HG03196 (cell line): ENCODE measurements at regions not wholly inside any gene's neighbourhood (a gene's known extent, or its start where the extent isn't known, plus 50 kb on each side); places are given as distances from the start of the nearest gene placed in this dataset.

ENCODE experiments used
- ATAC-seq: cut with Tn5 transposase; IDR thresholded peaks from one replicate; pipeline ENCODE4 v1.9.1; 2021; ENCODE audit not compliant: unreplicated experiment

GRCh38 chrY:17235769-17236168, 644.3 kb downstream of the CDY2B start:
- ATAC-seq, result no peak

DNA sequence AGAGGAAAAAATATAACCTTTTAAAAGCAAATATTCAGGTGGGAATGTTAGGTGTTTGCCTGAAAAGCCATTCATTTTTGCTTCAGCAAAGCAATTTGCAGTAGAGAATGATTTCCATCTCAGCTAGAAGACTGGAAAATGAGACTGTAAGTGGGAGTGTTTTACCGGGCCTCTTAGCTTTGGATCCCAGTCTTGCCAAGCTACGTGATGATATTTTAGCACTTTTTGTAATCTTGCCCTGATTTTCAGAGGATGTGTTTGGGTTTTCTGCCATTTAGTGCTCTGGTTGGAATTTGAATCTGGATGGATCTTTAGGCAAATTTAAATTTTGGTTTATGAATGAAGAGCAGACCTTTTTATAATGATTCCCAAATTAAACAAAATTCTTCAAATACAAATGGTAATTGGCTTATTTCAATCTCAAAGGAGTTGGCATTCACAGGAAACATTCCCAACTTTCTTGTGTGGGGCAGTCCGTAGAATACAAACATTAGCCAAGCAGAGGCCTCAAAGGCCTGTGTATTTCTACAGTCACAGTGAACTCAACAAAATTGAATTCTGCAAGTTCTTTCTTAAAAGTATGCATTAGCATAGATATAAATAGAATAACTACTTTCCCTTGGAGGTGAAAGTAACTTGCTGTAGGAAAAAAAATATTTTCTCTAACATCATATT, 646.4 kb downstream of the CDY2B start:
- ATAC-seq, result no peak

GRCh38 chrY:17231994-17232393, 648.0 kb downstream of the CDY2B start:
- ATAC-seq, result no peak

- ATAC-seq, result no peak
These were observed 656.5 kb downstream of the CDY2B start for GRCh38 chrY:17223502-17223901.

DNA sequence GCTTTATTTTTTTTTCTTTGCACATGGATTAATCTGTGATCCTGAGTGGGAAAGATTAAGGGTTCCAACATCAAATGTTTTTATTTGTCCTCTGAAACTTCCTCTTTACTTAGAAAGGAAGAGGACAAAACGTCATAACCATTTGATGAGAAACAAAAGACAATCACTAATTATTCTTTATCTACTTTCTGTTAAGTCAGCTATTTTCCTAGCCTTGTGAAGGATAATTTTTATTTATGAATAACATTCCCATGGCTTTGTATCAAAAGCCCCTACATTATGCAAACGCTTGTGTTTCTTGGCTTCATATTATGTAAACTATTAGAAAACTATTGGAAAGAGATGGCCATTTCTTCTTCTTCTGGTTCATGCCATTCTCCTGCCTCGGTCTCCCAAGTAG, 677.6 kb downstream of the CDY2B start:
- ATAC-seq, result no peak

- ATAC-seq, result no peak
These were observed 695.7 kb downstream of the CDY2B start for GRCh38 chrY:17184299-17184698.

DNA sequence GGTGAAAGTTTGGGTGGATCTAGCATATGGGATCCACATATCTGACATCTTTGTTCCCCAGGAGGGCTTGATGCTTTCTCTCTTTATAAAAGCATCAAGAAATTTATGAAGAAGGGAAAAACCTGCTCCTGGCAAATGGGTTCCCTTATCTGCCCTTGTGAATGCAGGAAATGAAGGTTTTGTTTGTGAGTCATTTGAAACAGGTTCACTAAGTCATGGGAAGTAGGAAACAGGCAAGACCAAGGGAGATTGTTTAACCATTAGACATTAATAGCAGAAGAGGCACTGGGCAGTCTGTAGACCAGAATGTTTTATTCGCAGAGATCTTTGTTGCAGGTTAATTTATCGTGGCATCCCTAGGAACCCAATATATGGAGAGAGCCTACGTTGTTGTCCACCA, 713.1 kb downstream of the CDY2B start:
- no peak for ATAC-seq

DNA sequence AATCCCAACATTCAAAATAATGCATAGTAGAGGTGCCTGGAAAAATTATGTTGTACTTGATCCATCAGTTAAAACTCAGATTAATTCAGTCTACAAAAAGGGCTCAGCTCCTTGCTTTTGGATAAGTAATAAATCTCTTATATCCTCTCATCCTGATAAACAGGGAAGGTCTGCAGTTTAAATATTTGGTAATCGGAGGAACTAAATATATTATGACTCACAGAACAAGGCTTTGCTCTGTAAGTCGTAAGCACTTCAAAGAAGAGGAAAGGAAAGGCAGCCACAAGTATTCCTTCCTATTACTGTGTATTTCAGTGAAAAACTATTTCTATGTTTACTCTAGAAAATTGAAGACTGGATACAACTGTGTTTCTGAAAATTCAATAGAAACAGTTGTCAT, 757.9 kb downstream of the CDY2B start:
- no peak for ATAC-seq

GRCh38 chrY:17085303-17085702, 794.7 kb downstream of the CDY2B start:
- no peak for ATAC-seq

DNA sequence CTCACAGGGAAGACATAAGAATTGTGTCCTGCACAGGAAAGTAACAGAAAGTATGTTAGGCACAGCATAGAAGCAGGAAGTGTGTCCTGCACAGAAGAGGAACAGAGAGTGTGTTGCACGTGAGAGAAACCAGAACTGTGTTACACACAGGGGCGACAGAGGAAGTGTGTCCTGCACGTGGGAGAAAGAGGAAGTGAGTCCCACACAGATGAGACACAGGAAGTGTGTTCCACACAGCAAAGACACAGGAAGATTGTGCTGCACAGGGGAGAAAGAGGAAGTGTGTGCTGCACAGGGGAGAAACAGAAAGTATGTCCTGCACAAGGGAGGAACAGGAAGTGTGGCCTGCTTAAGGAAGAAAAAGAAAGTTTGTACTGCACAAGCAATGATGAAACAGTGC, 800.1 kb downstream of the CDY2B start:
- ATAC-seq, result no peak

GRCh38 chrY:17067307-17067706, 812.7 kb downstream of the CDY2B start:
- ATAC-seq, result no peak

- ATAC-seq, result no peak
These were observed 827.0 kb downstream of the CDY2B start for GRCh38 chrY:17053041-17053440.

DNA sequence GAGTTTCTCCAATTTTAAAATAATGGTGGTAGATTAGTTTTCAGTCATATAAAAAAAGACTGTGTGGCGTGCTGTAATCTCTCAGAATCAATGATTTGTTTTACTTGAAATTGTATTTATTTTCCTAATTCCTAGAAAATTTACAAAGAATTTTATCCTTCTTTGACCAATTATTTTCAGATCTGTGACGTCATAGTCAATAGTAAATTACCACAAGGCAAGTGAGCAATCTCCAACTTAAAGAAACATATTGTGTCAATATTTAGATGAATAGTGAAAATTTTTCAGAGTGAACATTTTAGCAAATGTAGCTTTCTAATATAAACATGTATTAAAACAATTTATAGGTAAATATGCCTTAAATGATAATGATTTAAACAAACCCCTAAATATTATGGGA, 829.6 kb downstream of the CDY2B start:
- no peak for ATAC-seq

- ATAC-seq, result no peak
These were observed 834.9 kb downstream of the CDY2B start for GRCh38 chrY:17045124-17045523.

DNA sequence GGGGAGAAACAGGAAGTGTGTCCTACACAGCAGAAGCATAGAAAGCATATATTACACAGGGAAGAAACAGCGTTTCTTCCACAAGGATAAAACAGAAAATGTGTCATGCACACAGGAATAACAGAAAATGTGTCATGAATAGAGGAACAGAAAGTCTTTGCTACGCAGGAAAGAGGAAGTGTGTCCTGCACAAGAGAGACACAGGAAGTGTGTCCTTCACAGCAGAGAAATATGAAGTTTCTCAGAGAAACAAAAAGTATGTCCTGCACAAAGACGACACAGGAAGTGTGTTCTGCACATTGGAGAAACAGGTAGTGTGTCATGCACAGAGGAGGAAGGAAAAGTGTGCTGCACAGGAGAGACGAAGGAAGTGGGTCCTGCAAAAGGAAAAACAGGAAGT, 835.3 kb downstream of the CDY2B start:
- ATAC-seq, result no peak

DNA sequence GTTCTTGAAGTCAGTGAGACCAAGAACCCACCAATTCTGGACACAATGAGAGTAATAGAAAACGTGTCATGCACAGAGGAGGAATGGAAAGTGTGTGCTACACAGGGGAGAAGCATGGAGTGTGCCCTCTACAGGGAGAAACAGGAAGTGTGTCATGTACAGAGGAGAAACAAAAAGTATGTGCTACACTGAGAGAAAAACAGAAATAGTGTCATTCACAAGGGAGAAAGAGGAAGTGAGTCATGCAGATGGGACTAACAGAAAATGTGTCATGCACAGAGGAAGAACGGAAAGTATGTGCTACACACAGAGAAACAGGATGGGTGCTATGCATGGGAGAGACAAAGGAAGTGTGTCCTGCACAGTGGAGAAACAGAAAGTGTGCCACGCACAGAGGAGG, 835.7 kb downstream of the CDY2B start:
- ATAC-seq, result no peak

DNA sequence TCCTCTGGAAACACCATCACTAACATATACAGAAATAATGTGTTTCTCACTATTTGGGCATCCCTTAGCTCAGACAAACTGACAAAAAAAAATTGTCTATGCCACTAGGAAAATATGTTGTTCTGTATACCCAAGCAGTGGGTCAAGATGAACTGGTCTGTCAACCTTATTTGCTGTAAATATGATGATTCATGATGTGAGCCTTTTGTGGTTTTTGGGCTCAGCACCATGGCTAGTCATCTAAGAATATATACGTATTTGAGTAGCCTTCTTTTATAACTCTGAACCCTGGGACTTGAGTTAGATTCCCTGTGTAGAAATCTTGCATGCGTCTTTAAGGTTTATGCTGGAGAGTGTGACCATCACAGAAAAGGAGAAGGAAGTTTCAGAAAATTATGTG, 841.6 kb downstream of the CDY2B start:
- no peak for ATAC-seq

DNA sequence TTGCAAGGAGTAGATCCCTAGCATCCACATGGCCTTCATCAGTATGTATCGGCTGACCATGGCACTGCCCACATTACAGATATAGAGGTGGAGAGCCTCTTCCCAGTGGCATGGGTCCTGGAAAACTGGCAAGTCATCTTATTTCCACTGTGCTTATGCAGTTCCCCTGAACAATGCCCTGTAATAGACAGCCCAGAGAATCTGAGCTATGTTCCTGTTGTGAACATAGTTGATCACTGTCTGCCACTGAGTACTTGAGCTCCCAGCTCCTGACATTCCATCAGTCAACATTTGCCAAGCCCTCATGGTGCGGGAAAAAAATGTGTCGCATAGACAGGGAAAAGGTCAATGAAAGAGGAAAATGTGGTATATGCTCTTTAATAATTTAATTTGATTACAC, 861.9 kb downstream of the CDY2B start:
- no peak for ATAC-seq

DNA sequence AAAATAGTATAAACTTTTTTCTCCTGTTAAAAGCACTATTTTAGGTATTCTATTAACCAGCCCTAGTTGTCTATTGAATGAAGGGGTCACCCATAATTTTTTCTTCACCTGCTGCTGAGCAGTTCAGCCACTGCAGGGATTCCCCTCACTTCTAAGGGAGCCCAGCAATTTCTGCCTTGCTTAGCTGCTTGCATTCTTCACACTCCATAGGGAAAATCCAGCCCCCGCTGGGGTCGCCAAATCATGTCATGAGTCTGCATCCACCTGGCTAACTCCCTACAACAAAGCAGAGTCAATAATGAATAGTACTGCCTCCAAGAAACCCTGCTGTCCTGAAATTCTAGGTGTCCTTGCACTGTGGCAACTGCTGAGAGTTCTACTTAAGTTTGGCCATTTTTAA, 886.5 kb downstream of the CDY2B start:
- ATAC-seq, result no peak

DNA sequence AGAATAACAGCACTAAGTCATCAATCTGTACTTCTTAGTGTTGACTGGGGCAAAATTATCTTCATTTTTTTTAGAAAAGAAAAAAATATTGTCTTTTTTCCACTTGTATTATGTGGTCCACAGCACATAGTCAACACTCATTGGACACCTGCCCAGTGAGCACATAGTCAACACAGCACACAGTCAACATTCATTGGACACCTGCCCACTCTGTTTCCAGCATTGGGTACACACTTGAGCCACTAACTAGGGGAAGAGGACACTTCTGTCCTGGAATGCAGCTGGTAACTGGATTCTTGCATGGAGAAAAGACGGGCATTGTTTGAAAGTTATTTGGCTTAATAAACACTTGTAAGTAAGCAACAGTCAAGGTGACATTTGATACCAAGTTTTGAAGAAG, 898.2 kb downstream of the CDY2B start:
- ATAC-seq, result no peak

DNA sequence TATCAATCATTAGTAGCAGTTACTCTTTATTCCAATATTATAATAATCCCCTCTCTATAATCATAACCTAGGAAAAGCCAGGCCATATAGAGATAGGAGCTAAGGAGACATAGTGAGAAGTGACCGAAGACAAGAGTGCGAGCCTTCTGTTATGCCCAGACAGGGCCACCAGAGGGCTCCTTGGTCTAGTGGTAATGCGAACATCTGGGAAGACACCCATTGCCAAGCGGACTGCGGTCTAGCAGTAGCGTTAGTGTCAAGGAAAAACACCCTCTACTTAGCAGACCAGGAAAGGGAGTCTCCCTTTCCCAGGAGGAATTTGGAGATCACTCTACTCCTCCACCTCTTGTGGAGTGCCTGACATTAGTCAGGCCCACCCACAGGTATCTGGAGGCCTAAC, 920.9 kb downstream of the CDY2B start:
- ATAC-seq, result no peak

GRCh38 chrY:16947221-16947620, 932.8 kb downstream of the CDY2B start:
- no peak for ATAC-seq
